ENCODE measurements at regions not wholly inside any gene's neighbourhood (a gene's known extent, or its start where the extent isn't known, plus 50 kb on each side); places are given as distances from the start of the nearest gene placed in this dataset.

DNA sequence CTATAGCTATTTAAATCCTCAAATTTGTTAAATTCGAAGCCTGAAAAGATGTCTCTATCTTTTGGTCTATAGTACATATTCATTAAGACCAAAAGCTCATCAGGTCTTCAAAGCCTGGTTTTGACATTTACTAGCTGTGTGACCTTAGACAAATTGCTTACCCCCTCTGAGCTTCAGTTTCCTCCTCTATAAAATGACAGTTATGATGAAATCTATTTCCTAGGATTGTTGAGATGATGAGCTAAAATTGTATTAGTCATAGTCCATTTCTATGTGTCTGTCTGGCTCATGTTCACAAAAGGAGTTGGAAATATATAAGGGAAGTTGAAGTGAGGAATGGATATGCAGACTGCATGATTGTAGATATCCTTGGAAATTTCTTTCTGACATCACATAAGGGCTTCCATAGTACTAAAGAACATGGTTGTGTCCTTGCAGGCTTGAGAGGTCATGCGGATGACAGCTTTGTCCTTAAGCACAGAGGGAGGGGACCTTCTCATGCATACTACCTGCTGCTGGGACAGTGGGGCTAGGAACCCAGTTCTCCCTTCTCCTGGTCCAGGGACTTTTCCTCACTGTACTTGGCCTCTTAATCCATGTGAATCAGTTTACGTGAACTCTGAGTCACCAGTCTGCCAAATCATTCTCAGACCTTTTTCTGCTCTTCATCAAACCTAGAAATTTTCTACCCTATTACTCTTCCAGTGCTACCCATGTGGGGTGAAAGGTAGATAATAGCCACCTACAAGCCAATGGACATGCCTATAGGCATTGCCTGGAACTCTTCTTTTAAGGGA is 487.5 kb upstream of the SALL1 start:
- no peak overlapping the region for H3K4me3 ChIP-seq (replicated peaks; ENCODE audit: low read depth, low read length)
- DNase-seq (ENCODE audit: extremely low read depth, low read depth) = no peak
- TF ChIP-seq, protein P1, sequence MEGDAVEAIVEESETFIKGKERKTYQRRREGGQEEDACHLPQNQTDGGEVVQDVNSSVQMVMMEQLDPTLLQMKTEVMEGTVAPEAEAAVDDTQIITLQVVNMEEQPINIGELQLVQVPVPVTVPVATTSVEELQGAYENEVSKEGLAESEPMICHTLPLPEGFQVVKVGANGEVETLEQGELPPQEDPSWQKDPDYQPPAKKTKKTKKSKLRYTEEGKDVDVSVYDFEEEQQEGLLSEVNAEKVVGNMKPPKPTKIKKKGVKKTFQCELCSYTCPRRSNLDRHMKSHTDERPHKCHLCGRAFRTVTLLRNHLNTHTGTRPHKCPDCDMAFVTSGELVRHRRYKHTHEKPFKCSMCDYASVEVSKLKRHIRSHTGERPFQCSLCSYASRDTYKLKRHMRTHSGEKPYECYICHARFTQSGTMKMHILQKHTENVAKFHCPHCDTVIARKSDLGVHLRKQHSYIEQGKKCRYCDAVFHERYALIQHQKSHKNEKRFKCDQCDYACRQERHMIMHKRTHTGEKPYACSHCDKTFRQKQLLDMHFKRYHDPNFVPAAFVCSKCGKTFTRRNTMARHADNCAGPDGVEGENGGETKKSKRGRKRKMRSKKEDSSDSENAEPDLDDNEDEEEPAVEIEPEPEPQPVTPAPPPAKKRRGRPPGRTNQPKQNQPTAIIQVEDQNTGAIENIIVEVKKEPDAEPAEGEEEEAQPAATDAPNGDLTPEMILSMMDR (IDR thresholded peaks at IDR 0.05; ENCODE audit: low read depth, low read length, missing control alignments) = no peak

DNA sequence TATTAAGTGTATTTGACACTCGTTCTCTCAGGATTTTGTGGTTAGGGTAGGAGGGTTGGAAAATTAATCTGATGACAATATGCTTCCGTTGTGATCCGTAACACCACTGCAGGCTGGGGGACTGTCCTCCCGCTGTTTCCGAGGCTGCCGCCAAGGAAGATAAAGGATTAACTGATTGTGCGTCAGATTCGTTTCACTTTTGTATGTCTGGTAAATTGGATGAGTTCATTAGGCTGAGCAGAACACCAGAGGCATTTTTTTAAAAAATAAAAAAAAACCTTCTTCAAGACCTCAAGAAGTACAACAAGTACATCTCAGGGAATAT is 486.7 kb upstream of the SALL1 start:
- no peak overlapping the region for H3K4me3 ChIP-seq (replicated peaks; ENCODE audit: low read depth, low read length)
- TF ChIP-seq, protein P1 (IDR thresholded peaks at IDR 0.05; ENCODE audit: low read depth, low read length, missing control alignments) = no peak
- DNase-seq (ENCODE audit: extremely low read depth, low read depth) = no peak

DNA sequence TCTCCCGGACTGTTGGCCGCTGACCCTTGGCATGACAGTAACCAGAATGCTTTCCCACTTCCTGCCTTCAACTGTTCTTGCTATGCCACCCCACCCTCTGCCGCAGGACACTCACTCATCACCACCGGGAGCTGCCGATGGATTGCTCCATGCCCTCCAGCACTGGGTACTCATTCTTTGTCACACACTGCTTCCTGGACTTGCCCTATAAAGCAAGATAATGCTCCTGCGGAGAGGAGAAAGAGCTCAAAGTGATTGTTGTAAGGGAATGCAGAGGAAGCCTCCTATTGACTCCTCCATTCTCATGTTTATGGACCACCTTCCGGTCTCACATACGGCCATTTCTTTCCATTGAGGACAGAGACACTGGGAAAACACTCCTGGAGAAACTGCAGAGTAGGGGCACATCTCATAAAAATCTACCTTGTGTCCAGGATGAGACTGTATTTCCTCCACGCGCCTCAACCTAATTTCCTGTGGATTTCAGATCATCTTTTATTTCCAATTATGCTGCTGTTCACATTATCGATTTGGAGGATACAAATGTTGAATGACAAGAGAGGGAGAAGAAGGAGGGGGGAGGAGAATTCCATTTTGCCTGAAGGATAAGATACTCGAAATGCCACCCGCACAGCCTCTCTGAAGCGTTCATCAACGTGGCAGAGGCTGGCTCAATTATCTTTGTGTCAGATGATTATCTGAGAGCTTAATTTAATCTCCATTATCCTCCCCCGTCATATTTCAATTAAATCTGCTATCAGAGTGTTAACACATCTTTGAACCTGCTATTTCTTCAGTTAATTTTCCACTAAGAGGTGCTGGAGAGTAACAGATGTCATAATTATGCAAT is 486.1 kb upstream of the SALL1 start:
- no peak for DNase-seq (ENCODE audit: extremely low read depth, low read depth)
- TF ChIP-seq, protein P1 (IDR thresholded peaks at IDR 0.05; ENCODE audit: low read depth, low read length, missing control alignments) = no peak
- no peak overlapping the region for H3K4me3 ChIP-seq (replicated peaks; ENCODE audit: low read depth, low read length)

- no peak overlapping the region for H3K4me3 ChIP-seq (replicated peaks; ENCODE audit: low read depth, low read length)
- TF ChIP-seq, protein P1 (IDR thresholded peaks at IDR 0.05; ENCODE audit: low read depth, low read length, missing control alignments) = no peak
- no peak for DNase-seq (ENCODE audit: extremely low read depth, low read depth)
Observed at GRCh38 chr16:51635181-51635580, 484.1 kb upstream of the SALL1 start.

DNA sequence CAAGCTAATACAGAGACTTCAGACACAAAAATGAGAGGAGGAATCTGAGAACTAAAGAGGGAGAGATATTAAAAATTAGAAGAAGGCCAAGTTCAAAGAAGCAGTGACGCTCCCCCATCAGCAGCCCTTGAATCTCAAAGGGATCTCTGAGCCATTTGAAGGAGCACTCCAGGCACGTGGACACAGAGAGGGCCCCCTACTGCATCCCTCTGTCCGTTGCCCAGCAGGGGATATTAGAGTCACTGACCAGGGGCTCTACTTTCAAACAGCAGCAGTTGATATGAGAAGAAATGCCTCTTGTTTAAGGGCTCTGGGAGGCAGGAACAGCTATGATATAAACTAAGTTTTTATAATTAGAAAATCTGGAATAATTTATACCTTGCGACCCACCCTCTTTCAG is 479.0 kb upstream of the SALL1 start:
- DNase-seq (ENCODE audit: extremely low read depth, low read depth) = no peak
- no peak overlapping the region for H3K4me3 ChIP-seq (replicated peaks; ENCODE audit: low read depth, low read length)
- TF ChIP-seq, protein P1 (IDR thresholded peaks at IDR 0.05; ENCODE audit: low read depth, low read length, missing control alignments) = no peak

DNA sequence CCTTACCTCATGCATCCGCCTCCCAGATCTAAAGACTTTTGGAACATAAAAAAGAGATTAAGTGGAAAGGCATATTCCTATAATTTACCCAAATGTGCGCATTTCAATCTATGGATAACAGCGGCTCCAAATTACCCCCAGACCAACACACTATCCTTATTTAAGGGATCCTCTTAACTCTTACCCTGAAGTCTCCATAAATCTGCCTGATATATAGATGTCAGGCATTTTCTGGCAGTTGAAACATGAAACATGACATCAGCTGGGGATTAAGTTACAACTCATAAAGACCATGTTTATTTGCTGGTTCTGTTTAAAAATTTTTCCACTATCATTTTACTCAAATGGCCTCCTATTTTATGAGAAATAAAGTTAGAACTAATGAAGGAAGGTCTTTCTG is 478.5 kb upstream of the SALL1 start:
- no peak overlapping the region for H3K4me3 ChIP-seq (replicated peaks; ENCODE audit: low read depth, low read length)
- TF ChIP-seq, protein P1 (IDR thresholded peaks at IDR 0.05; ENCODE audit: low read depth, low read length, missing control alignments) = no peak
- DNase-seq (ENCODE audit: extremely low read depth, low read depth) = no peak

Data from HFF-Myc (cell line).